Hepatocyte (in vitro differentiated cells): ENCODE measurements at regions not wholly inside any gene's neighbourhood (a gene's known extent, or its start where the extent isn't known, plus 50 kb on each side); places are given as distances from the start of the nearest gene placed in this dataset.
A peak's percentile ranks its signal among the peaks of the same experiment; 100 is the strongest.

Experiments used
- DNase-seq: peaks from one replicate; pipeline ENCODE4 v3.0.0-alpha.2; 2016; ENCODE audit warnings: low spot score
- H2AFZ ChIP-seq: fragments of 200-600 bp; sonication (generic); 2 replicates; pipeline ENCODE4 v1.6.0; 2016; ENCODE audit warnings: antibody characterized with exemption, mild to moderate bottlenecking
- H3K27ac ChIP-seq: fragments of 200-600 bp; sonication (generic); 2 replicates; pipeline ENCODE4 v1.5.1; 2016; ENCODE audit warnings: mild to moderate bottlenecking
- H3K27me3 ChIP-seq: fragments of 200-600 bp; sonication (generic); 2 replicates; pipeline ENCODE4 v1.6.1; 2016
- H3K36me3 ChIP-seq: fragments of 200-600 bp; sonication (generic); replicated peaks from 2 replicates; pipeline ENCODE4 v1.5.1; 2016; ENCODE audit warnings: low read depth; ENCODE audit not compliant: insufficient read depth
- H3K4me1 ChIP-seq: fragments of 200-600 bp; sonication (generic); 2 replicates; pipeline ENCODE4 v1.5.1; 2016; ENCODE audit warnings: mild to moderate bottlenecking, moderate library complexity; ENCODE audit not compliant: insufficient read depth
- H3K4me2 ChIP-seq: fragments of 200-600 bp; sonication (generic); 2 replicates; pipeline ENCODE4 v1.6.0; 2016
- H3K4me3 ChIP-seq: fragments of 200-600 bp; sonication (generic); 2 replicates; pipeline ENCODE4 v1.5.1; 2016; ENCODE audit warnings: mild to moderate bottlenecking
- H3K79me2 ChIP-seq: fragments of 200-600 bp; sonication (generic); 2 replicates; pipeline ENCODE4 v1.6.0; 2017; ENCODE audit warnings: mild to moderate bottlenecking
- H3K9me2 ChIP-seq: fragments of 200-600 bp; sonication (generic); replicated peaks from 2 replicates; pipeline ENCODE4 v1.6.0; 2017; ENCODE audit warnings: mild to moderate bottlenecking; ENCODE audit not compliant: insufficient read depth
- H3K9me3 ChIP-seq: fragments of 200-600 bp; sonication (generic); 2 replicates; pipeline ENCODE4 v1.5.1; 2016; ENCODE audit warnings: low read depth, mild to moderate bottlenecking
- H4K20me1 ChIP-seq: fragments of 200-600 bp; sonication (generic); 2 replicates; pipeline ENCODE4 v1.6.0; 2016; ENCODE audit warnings: mild to moderate bottlenecking; ENCODE audit not compliant: insufficient read depth, poor library complexity, severe bottlenecking
- EZH2 ChIP-seq: fragments of 200-600 bp; sonication (generic); IDR thresholded peaks from 2 replicates; pipeline ENCODE4 v1.6.1; 2016; ENCODE audit warnings: antibody characterized with exemption, mild to moderate bottlenecking, borderline replicate concordance
- EZH2phosphoT487 ChIP-seq: fragments of 200-600 bp; sonication (generic); IDR thresholded peaks from one replicate; pipeline ENCODE4 v1.6.1; 2018; ENCODE audit warnings: antibody characterized with exemption, mild to moderate bottlenecking, low read depth, moderate library complexity; ENCODE audit not compliant: unreplicated experiment, severe bottlenecking
- WGBS: methylation state at CpG from one replicate; pipeline ENCODE4 v1.1.6; 2016; ENCODE audit warnings: low lambda C conversion rate; ENCODE audit errors: missing lambda C conversion rate; 5-methylcytosine and 5-hydroxymethylcytosine counted together
- TF ChIP-seq, protein P1 (sequence below): fragments of 200-600 bp; sonication (generic); IDR thresholded peaks from 2 replicates; pipeline ENCODE4 v1.5.1; 2016; ENCODE audit warnings: antibody characterized with exemption, mild to moderate bottlenecking; ENCODE audit not compliant: poor library complexity

DNA sequence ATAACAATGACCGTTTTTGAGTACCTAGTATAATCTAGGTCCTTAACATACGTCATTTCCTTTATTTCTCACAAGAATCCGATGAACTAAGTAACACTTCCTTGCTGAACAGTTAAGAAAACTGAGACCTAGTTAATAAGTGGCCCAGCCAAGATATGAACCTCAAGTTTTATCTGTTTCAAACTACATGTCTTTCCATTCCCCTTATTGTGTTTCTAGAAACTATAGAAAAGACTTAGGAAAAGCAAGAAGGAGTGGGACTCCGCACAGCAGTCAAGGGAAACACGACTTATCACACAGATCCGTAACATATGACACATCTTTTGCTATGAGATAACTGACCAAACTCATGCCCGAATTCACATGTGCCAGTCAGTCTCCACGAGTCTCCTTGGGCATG is 221.2 kb upstream of the ADAMTS9 start:
- no peaks in the 10 kb centered on the region for H3K9me2 ChIP-seq
- no peak for DNase-seq
- no peaks in the 10 kb centered on the region for H4K20me1 ChIP-seq
- no peaks in the 10 kb centered on the region for H3K27me3 ChIP-seq
- no peak overlapping the region for H3K4me3 ChIP-seq
- H2AFZ ChIP-seq = no peak overlapping the region
- H3K36me3 ChIP-seq = no peaks in the 10 kb centered on the region
- peak overlapping the region; percentile 42 for H3K27ac ChIP-seq
- no peaks in the 10 kb centered on the region for H3K79me2 ChIP-seq
- H3K4me1 ChIP-seq = peaks cover 16% of the 10 kb centered on the region
- no peak for TF ChIP-seq EZH2phosphoT487
- TF ChIP-seq, protein P1, sequence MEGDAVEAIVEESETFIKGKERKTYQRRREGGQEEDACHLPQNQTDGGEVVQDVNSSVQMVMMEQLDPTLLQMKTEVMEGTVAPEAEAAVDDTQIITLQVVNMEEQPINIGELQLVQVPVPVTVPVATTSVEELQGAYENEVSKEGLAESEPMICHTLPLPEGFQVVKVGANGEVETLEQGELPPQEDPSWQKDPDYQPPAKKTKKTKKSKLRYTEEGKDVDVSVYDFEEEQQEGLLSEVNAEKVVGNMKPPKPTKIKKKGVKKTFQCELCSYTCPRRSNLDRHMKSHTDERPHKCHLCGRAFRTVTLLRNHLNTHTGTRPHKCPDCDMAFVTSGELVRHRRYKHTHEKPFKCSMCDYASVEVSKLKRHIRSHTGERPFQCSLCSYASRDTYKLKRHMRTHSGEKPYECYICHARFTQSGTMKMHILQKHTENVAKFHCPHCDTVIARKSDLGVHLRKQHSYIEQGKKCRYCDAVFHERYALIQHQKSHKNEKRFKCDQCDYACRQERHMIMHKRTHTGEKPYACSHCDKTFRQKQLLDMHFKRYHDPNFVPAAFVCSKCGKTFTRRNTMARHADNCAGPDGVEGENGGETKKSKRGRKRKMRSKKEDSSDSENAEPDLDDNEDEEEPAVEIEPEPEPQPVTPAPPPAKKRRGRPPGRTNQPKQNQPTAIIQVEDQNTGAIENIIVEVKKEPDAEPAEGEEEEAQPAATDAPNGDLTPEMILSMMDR = no peak
- 70% methylated on average over 8 of the region's 8 CpGs for WGBS
- H3K9me3 ChIP-seq = no peaks in the 10 kb centered on the region
- H3K4me2 ChIP-seq = no peak overlapping the region

DNA sequence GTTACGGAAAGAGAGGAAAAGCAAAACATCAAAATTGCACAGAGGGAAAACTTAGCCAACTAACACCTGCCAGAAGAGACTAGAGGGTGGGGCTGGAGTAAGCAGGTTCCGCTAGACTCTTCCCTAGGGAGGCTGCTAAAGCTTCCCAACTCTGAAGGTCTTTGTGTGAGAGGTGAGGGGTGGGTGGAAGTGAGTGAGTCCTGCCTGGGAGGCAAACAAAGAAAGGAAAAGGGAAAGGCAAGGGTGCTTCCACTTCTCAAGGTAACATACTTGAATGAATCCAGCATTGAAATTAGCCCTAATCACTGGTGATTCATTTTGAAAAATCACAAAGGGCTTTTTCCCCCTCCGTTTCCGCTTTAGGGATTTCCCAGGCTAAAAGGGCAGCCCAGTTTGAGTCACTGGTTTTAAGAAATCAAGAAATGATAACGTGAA is 220.5 kb upstream of the ADAMTS9 start:
- Histone ChIP-seq H3K27me3 (no peaks in the 10 kb centered on the region), H3K36me3 (no peaks in the 10 kb centered on the region), H4K20me1 (no peaks in the 10 kb centered on the region), H3K79me2 (no peaks in the 10 kb centered on the region), H3K9me2 (no peaks in the 10 kb centered on the region), H2AFZ (no peak overlapping the region), H3K27ac (peak overlapping the region; percentile 30), H3K9me3 (no peaks in the 10 kb centered on the region), H3K4me1 (peaks cover 16% of the 10 kb centered on the region), H3K4me2 (no peak overlapping the region), H3K4me3 (no peak overlapping the region)
- DNase-seq = peak; percentile 37
- TF ChIP-seq EZH2 (no peak), EZH2phosphoT487 (no peak)
- TF ChIP-seq, protein P1 = no peak
- WGBS = 63% methylated on average over 5 of the region's 5 CpGs

DNA sequence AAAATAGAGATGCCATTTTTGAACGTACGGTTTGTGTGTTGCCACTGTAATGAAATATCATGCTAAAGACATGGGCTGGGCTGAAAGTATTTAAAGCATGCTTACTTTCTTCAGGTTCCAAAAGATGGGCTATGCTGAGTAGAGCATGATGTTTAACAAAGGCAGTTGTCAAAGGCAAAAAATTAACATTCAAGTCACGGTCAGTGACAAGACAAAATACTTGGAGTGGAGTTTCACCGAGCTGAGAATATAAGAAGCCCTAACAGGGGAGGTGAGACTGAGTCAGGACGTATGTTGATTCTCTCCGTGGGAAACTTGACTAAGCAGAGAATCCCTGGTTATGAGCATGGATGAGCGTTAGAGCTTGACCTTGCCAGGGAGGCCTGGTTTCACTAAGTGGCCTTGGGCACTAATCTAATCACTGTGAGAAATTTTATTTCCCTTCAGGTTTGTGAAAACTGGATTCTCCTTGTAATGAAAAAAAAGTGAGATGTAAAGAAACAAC is 218.2 kb upstream of the ADAMTS9 start:
- no peaks in the 10 kb centered on the region for H3K79me2 ChIP-seq
- H3K36me3 ChIP-seq = no peaks in the 10 kb centered on the region
- no peak overlapping the region for H3K4me3 ChIP-seq
- H3K9me3 ChIP-seq = no peaks in the 10 kb centered on the region
- 65% methylated on average over 7 of the region's 7 CpGs for WGBS
- H3K27ac ChIP-seq = no peak overlapping the region
- H3K27me3 ChIP-seq = no peaks in the 10 kb centered on the region
- no peak for DNase-seq
- H3K4me1 ChIP-seq = peaks cover 16% of the 10 kb centered on the region
- no peaks in the 10 kb centered on the region for H4K20me1 ChIP-seq
- no peaks in the 10 kb centered on the region for H3K9me2 ChIP-seq
- H3K4me2 ChIP-seq = no peak overlapping the region
- H2AFZ ChIP-seq = no peak overlapping the region
- no peak for TF ChIP-seq EZH2
- TF ChIP-seq, protein P1 = no peak
- TF ChIP-seq EZH2phosphoT487 = no peak

DNA sequence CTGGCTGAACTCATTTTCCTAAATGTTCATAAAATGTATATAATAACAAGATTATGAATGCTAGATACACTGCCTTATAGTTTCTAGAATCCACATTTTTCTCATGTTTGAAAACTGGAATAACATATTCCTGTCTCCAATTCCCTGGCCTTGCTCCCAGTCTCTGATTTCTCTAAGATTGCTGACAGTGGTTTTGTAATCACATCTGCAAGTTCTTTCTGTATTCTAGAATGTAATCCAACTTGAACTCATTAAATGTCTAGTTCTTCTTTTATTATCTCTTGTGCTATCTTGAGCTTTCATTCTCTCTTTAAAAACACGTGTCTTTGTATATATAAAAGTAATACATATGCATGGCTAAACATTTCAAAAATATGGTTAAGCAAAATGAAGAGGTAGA is 215.2 kb upstream of the ADAMTS9 start:
- Histone ChIP-seq H3K4me2 (no peak overlapping the region), H2AFZ (no peak overlapping the region), H4K20me1 (no peaks in the 10 kb centered on the region), H3K27ac (no peak overlapping the region), H3K27me3 (no peaks in the 10 kb centered on the region), H3K4me3 (no peak overlapping the region), H3K4me1 (peaks cover 5% of the 10 kb centered on the region), H3K9me2 (no peaks in the 10 kb centered on the region), H3K9me3 (no peaks in the 10 kb centered on the region), H3K79me2 (no peaks in the 10 kb centered on the region), H3K36me3 (no peaks in the 10 kb centered on the region)
- no peak for TF ChIP-seq EZH2phosphoT487
- TF ChIP-seq EZH2 = no peak
- TF ChIP-seq, protein P1 = no peak
- no peak for DNase-seq
- 52% methylated on average over 1 of the region's 1 CpG for WGBS
